ENCODE measurements at regions not wholly inside any gene's neighbourhood (a gene's known extent, or its start where the extent isn't known, plus 50 kb on each side); places are given as distances from the start of the nearest gene placed in this dataset.
"Not testable (repeated sequence)": the region's sequence is repeated elsewhere in the genome, so short reads cannot be mapped to it uniquely, and the experiment has no call there.

GRCh38 chr5:12861886-12862654 lies 957.8 kb upstream of the CTNND2 start:
- DNase-seq, result no peak

DNA sequence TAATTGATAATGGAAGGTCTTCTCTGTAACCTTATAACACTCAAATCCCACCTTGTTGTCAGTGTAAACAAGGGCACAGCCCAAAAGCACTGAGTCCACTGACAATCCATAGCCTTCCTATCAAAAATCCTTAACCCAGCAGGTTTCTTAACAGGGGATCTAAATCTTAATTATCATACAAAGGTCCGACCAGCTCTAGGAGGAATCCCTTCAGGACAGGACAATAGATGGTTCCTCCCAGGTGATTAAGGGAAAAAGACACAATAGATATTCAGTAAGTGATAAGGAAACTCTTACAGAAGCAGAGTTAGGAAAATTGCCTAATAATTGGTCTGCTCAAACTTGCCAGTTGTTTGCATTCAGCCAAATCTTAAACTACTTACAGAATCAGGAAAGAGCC lies 951.9 kb upstream of the CTNND2 start:
- not testable (repeated sequence) for DNase-seq

DNA sequence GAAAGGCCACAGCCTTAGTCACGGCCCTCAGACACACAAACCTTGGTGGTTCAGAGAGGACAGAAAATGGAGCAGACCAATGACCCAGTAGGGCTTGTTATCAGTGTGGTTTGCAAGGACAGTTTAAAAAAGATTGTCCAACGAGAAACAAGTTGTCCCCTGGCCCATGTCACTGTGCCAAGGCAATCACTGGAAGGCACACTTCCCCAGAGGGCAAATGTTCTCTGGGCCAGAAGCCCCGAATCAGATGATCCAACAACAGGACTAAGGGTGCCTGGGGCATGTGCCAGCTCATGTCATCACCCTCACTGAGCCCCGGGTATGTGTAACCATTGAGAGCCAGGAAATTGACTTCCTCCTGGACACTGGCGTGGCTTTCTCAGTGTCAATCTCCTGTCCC lies 950.1 kb upstream of the CTNND2 start:
- no peak for DNase-seq

DNA sequence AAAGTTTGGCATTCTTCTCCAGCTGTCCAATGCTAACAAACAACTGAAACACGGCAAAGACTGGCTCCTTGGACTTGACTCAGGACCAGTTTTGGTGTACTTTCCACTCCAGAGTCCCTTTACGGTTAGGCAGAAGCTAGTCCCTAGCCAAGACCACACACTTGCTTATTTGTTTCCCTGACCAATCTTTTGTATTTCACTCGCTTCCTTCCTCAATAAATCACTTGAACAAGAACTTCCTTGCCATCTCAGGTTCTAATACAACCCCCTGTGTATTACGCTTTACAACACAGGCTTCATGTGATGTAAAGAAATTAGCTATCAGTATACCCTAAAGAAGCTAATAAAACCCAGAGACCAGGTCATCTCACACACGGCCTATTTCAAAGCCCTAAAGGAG lies 947.5 kb upstream of the CTNND2 start:
- no peak for DNase-seq

GRCh38 chr5:12848709-12849108 lies 944.5 kb upstream of the CTNND2 start:
- DNase-seq, result no peak

DNA sequence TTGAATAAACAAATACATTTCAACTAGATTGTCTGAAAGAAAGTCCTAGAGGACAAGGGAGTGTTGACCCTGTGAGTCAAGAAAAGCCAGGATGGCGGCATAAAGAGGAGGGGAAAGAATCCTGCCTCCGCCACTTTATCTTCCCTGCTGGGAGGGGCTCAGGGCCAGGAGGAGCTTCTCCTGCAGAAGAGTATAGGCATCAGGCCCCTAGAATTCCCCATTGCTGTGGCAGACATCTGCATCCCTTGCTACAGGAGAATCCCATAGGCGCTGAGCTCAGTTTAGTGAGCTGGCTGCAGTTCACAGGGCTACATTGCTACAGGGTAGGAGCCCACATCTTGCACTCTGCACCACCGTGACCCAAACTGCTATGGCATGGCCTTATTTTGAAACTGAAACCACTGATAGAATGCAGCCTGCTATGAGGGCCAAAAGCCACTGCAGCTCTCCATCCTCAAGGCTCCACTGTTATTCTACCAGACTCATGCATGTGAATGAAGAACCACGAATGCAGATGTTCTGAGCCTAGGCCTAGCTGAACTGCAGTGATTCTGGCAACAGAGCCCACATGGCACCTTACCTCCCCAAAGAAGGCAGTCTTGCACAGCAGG lies 941.4 kb upstream of the CTNND2 start:
- no peak for DNase-seq

DNA sequence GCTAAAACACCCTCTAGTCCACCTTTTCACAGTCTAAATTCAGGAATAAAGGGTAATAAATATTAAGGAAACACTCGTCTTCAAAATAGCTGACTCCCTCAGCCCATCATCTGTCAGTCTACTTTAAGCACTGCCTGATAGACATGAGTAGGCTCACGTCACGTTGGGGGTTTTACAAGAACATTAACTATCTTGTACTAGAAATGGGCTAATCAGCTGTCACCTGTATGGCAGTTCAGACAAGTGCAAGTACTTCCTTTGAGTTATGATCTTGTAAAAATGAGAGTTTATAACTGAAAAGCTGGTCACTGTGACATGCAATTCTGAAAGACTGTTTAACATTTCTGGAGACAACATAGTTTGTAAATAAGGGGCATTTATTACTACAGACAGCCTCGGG lies 936.7 kb upstream of the CTNND2 start:
- DNase-seq, result no peak

GRCh38 chr5:12837592-12837991 lies 933.3 kb upstream of the CTNND2 start:
- DNase-seq, result no peak

DNA sequence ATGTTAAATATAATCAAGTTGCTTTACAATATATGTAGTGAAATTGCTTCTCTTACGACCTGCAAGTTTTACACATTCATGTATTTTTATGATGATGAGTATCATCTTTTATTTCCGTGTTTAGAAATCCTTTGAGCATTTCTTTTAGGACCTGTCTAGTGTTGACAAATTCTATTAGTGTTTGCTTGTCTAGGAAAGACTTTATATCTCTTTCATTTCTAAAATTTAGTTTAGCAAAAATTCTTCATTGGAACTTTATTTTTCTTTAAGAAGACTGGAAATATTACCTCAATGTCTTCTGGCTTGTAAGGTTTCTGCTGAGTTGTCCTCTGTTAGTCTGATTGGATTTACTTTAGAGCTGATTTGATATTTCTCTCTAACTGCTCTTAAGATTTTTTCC lies 920.9 kb upstream of the CTNND2 start:
- DNase-seq, result no peak

- no peak for DNase-seq
These were observed 901.0 kb upstream of the CTNND2 start for GRCh38 chr5:12805165-12805698.

DNA sequence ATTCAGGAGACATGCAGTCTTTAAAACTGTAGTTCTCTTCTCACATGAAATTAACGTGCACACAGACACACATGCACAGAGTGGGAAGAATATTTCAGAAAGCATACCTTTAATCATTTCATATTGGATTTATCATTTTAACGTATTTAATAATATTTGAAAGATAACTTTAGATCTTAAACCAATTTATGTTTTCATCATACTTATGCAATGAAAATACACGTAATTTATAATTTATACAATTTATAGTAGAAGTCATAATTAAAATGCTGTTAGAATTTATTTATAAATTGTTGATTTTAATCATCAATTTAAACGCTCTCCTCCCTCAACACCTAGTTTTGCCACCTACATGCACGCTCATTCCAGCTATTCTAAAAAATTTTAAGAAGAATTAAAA lies 894.9 kb upstream of the CTNND2 start:
- no peak for DNase-seq

DNA sequence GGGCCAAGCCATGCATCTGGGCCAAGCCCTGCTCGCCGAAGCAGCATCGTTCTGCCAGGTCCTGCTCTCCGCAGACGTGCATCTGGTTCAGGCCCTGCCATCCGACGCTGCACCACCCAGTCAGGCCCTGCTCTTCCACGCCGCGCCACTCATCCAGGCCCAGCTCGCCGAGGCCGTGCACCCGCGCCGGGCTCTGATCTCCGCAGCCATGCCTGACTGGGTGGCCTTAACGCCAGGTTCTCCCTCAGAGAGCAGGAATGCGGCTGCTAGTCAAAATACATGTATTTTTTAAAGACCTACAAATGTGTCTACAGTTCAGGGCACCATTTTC lies 891.1 kb upstream of the CTNND2 start:
- no peak for DNase-seq

- DNase-seq, result no peak
These were observed 890.5 kb upstream of the CTNND2 start for GRCh38 chr5:12794476-12795332.

DNA sequence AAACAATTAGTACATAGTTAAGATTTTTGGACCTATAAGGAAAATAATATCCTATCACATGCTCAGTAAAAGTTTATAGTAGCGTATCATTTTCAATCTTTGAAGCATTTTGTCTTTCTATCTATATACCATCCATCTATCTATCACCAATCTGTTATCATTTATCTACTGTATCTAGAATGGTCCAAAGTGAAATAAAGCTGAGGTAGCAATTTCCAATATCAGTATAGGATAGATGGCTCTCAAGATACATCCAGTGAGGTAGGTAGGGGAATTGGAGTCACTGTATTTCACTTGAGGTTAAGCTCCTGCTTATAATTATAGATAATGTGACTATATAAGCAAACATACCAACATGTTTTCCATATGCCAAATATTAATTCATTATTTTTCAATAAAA lies 889.1 kb upstream of the CTNND2 start:
- no peak for DNase-seq

GRCh38 chr5:12780536-12780935 lies 876.3 kb upstream of the CTNND2 start:
- no peak for DNase-seq

DNA sequence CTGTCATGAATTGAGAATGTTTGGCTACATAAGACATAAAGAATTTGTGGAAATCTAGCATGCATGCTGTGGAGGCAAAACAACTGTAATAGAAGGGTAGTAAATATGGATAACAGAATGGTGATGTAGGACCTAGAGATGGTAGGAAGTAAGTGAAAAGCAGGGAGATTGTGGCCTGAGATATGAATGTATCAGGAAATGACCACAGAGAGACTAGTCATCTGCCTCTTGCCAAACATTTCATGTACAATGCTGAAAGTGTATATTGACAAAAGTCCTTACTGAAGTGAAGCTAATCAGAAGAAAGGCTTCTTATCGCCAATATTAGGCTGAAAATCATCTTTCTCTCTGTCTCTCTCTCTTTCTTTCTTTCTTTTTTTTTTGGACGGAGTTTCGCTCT lies 873.1 kb upstream of the CTNND2 start:
- no peak for DNase-seq

DNA sequence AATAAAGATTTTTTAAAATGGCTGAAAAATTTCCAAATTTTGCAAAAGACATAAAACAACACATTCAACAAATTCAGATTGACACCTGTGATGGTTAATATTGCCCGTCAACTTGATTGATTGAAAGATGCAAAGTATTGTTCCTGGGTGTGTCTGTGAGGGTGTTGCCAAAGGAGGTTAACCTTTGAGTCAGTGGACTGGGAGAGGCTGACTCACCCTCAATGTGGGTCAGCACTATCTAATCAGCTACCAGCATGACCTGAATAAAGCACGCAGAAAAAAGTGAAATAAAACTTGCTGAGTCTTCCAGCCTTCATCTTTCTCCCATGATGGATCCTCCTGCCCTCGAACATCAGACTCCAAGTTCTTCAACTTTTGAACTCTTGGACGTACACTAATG lies 868.0 kb upstream of the CTNND2 start:
- no peak for DNase-seq

GRCh38 chr5:12759377-12759776 lies 855.1 kb upstream of the CTNND2 start:
- DNase-seq, result no peak

- DNase-seq, result no peak
These were observed 852.8 kb upstream of the CTNND2 start for GRCh38 chr5:12757035-12757434.

GRCh38 chr5:12745537-12745936 lies 841.3 kb upstream of the CTNND2 start:
- DNase-seq, result no peak

DNA sequence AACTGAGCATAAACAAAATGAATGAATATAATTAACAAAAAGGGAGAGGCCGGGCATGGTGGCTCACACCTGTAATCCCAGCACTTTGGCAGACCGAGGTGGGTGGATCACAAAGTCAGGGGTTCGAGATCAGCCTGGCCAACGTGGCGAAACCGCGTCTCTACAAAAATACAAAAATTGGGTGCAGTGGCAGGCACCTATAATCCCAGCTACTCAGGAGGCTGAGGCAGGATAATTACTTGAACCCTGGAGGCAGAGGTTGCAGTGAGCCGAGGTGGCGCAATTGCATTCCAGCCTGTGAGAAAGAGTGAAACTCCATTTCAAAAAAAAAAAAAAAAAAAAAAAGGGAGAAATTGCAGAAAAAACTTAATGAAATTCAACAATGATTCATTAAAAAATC lies 839.3 kb upstream of the CTNND2 start:
- DNase-seq, result no peak

DNA sequence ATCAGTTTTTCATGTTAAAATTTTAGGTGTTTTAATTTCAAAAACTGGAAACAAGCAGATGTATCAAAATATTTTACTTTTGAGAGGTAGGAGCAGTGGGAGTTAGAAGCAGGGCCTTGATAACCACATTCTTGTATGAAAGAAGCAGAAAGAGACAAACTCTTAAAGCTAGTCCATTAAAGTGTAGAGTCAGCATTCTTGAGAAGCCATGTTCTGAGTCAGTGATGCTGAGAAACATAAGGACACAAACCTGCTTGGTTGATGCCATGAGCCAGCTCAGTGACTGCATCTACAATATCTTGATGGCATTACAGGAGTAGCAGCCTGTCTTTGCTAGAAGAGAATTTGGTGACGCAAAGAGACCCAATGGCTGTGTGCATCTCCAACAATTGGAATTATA lies 826.1 kb upstream of the CTNND2 start:
- no peak for DNase-seq

GRCh38 chr5:12716664-12717063 lies 812.4 kb upstream of the CTNND2 start:
- DNase-seq, result no peak

- DNase-seq, result no peak
These were observed 803.3 kb upstream of the CTNND2 start for GRCh38 chr5:12707560-12707959.

All from fibroblast of skin of back (primary cell).